ENCODE measurements at regions not wholly inside any gene's neighbourhood (a gene's known extent, or its start where the extent isn't known, plus 50 kb on each side); places are given as distances from the start of the nearest gene placed in this dataset.

GRCh38 chr6:22892452-22892851 is 323.1 kb downstream of the HDGFL1 start:
- no peak overlapping the region for H2AFZ ChIP-seq (ENCODE audit: low read depth, low read length)
- no peaks in the 10 kb centered on the region for H3K9me2 ChIP-seq (ENCODE audit: insufficient read depth, low read length)
- no peaks in the 10 kb centered on the region for H3K36me3 ChIP-seq (ENCODE audit: insufficient read depth, low read length)
- no peaks in the 10 kb centered on the region for H3K79me2 ChIP-seq (replicated peaks; ENCODE audit: insufficient read depth, low read length)
- no peaks in the 10 kb centered on the region for H3F3A ChIP-seq (ENCODE audit: insufficient read depth, low read length, poor library complexity, severe bottlenecking)
- H3K27ac ChIP-seq (ENCODE audit: low read length) = no peak overlapping the region
- no peak overlapping the region for H3K4me3 ChIP-seq (ENCODE audit: low read length)
- no peak overlapping the region for H3K4me2 ChIP-seq (ENCODE audit: low read length)
- no peak overlapping the region for H3K9ac ChIP-seq (ENCODE audit: low read length)
- TF ChIP-seq CTCF (IDR thresholded peaks at IDR 0.05; ENCODE audit: poor library complexity, severe bottlenecking) (no peak), MXI1 (conservative IDR thresholded peaks at IDR 0.05; ENCODE audit: poor library complexity, severe bottlenecking) (no peak)
- no peaks in the 10 kb centered on the region for H3K9me3 ChIP-seq (ENCODE audit: low read length)
- H3K27me3 ChIP-seq (ENCODE audit: insufficient read depth, low read depth, low read length) = no peaks in the 10 kb centered on the region
- H4K20me1 ChIP-seq (ENCODE audit: insufficient read depth) = no peaks in the 10 kb centered on the region

GRCh38 chr6:22896696-22897095 is 327.3 kb downstream of the HDGFL1 start:
- H3K9me2 ChIP-seq (ENCODE audit: insufficient read depth, low read length) = no peaks in the 10 kb centered on the region
- H2AFZ ChIP-seq (ENCODE audit: low read depth, low read length) = no peak overlapping the region
- no peaks in the 10 kb centered on the region for H3K27me3 ChIP-seq (ENCODE audit: insufficient read depth, low read depth, low read length)
- no peak overlapping the region for H3K4me2 ChIP-seq (ENCODE audit: low read length)
- H3K79me2 ChIP-seq (replicated peaks; ENCODE audit: insufficient read depth, low read length) = no peaks in the 10 kb centered on the region
- no peaks in the 10 kb centered on the region for H3K36me3 ChIP-seq (ENCODE audit: insufficient read depth, low read length)
- no peaks in the 10 kb centered on the region for H3F3A ChIP-seq (ENCODE audit: insufficient read depth, low read length, poor library complexity, severe bottlenecking)
- no peak overlapping the region for H3K4me3 ChIP-seq (ENCODE audit: low read length)
- H4K20me1 ChIP-seq (ENCODE audit: insufficient read depth) = no peaks in the 10 kb centered on the region
- no peak overlapping the region for H3K9ac ChIP-seq (ENCODE audit: low read length)
- no peaks in the 10 kb centered on the region for H3K9me3 ChIP-seq (ENCODE audit: low read length)
- TF ChIP-seq EZH2 (IDR thresholded peaks at IDR 0.05; ENCODE audit: borderline replicate concordance, insufficient read depth, low read length, poor library complexity, severe bottlenecking) (no peak), TAF1 (IDR thresholded peaks at IDR 0.05; ENCODE audit: low read depth) (no peak), RAD21 (conservative IDR thresholded peaks at IDR 0.05) (no peak), POLR2AphosphoS5 (IDR thresholded peaks at IDR 0.05) (no peak)
- H3K27ac ChIP-seq (ENCODE audit: low read length) = no peak overlapping the region

- Histone ChIP-seq H3K27me3 (ENCODE audit: insufficient read depth, low read depth, low read length) (no peaks in the 10 kb centered on the region), H3K27ac (ENCODE audit: low read length) (no peak overlapping the region), H3K9me3 (ENCODE audit: low read length) (no peaks in the 10 kb centered on the region), H3K9ac (ENCODE audit: low read length) (no peak overlapping the region), H3K9me2 (ENCODE audit: insufficient read depth, low read length) (no peaks in the 10 kb centered on the region), H2AFZ (ENCODE audit: low read depth, low read length) (no peak overlapping the region), H3F3A (ENCODE audit: insufficient read depth, low read length, poor library complexity, severe bottlenecking) (no peaks in the 10 kb centered on the region), H4K20me1 (ENCODE audit: insufficient read depth) (no peaks in the 10 kb centered on the region), H3K4me2 (ENCODE audit: low read length) (no peak overlapping the region), H3K4me3 (ENCODE audit: low read length) (no peak overlapping the region), H3K79me2 (replicated peaks; ENCODE audit: insufficient read depth, low read length) (no peaks in the 10 kb centered on the region), H3K36me3 (ENCODE audit: insufficient read depth, low read length) (no peaks in the 10 kb centered on the region)
- TF ChIP-seq TAF1 (IDR thresholded peaks at IDR 0.05; ENCODE audit: low read depth) (no peak), REST (IDR thresholded peaks at IDR 0.05; ENCODE audit: borderline replicate concordance) (no peak), EZH2 (IDR thresholded peaks at IDR 0.05; ENCODE audit: borderline replicate concordance, insufficient read depth, low read length, poor library complexity, severe bottlenecking) (no peak), RAD21 (conservative IDR thresholded peaks at IDR 0.05) (no peak)
Measured at GRCh38 chr6:22899426-22899825, 330.1 kb downstream of the HDGFL1 start.

Measured in neural cell (in vitro differentiated cells).